ENCODE measurements at regions not wholly inside any gene's neighbourhood (a gene's known extent, or its start where the extent isn't known, plus 50 kb on each side); places are given as distances from the start of the nearest gene placed in this dataset.

GRCh38 chr6:91213229-91213901 is 626.5 kb upstream of the MAP3K7 start:
- H3K27me3 ChIP-seq (ENCODE audit: control insufficient read depth in 4 of 4, insufficient read depth in 4 of 4, low read length in 3 of 4) = no peaks in the 10 kb centered on the region
- H3K27ac ChIP-seq (ENCODE audit: low read depth in 1 of 2, low read length in 2 of 2) = no peak overlapping the region
- H3K9me3 ChIP-seq (ENCODE audit: control insufficient read depth in 4 of 4, low read length in 3 of 4) = peaks cover 0 to 3% (median 0%) of the 10 kb centered on the region in 4 donors
- no peak for DNase-seq (ENCODE audit: low spot score)
- no peaks in the 10 kb centered on the region for H3K36me3 ChIP-seq (ENCODE audit: control insufficient read depth in 4 of 4, insufficient read depth in 3 of 4, low read depth in 1 of 4, low read length in 3 of 4)
- H3K4me3 ChIP-seq (ENCODE audit: low read depth in 1 of 3, low read length in 3 of 3) = no peak overlapping the region
- H3K4me1 ChIP-seq (ENCODE audit: control insufficient read depth in 4 of 4, insufficient read depth in 4 of 4, low read length in 3 of 4) = no peaks in the 10 kb centered on the region
- H3K9ac ChIP-seq (ENCODE audit: low read depth in 1 of 2, low read length in 2 of 2) = no peak overlapping the region
- TF ChIP-seq FOXA1 (IDR thresholded peaks at IDR 0.05) (no peak), EGR1 (IDR thresholded peaks at IDR 0.05; ENCODE audit: low read depth in 2 of 2) (no peak), HNF4G (IDR thresholded peaks at IDR 0.05) (no peak), HNF4A (conservative IDR thresholded peaks at IDR 0.05) (no peak), MAX (IDR thresholded peaks at IDR 0.05) (no peak), FOXA2 (IDR thresholded peaks at IDR 0.05) (no peak), RAD21 (IDR thresholded peaks at IDR 0.05) (no peak), CTCF (IDR thresholded peaks at IDR 0.05; ENCODE audit: low read depth, low read length, missing input control) (no peak), GABPA (IDR thresholded peaks at IDR 0.05 in 1 of 2, conservative IDR thresholded peaks at IDR 0.05 in 1 of 2) (no peak), NR2F2 (IDR thresholded peaks at IDR 0.05) (no peak), RXRA (IDR thresholded peaks at IDR 0.05) (no peak), TAF1 (conservative IDR thresholded peaks at IDR 0.05) (no peak), YY1 (IDR thresholded peaks at IDR 0.05) (no peak), ATF3 (IDR thresholded peaks at IDR 0.05) (no peak), SP1 (IDR thresholded peaks at IDR 0.05) (no peak), REST (IDR thresholded peaks at IDR 0.05) (no peak), ZBTB33 (IDR thresholded peaks at IDR 0.05) (no peak), JUND (IDR thresholded peaks at IDR 0.05) (no peak)
- 64% methylated on average over 5 of the region's 5 CpGs for WGBS

Data from liver (tissue), 8 donors.